Cardiac fibroblast (primary cell): ENCODE measurements at regions not wholly inside any gene's neighbourhood (a gene's known extent, or its start where the extent isn't known, plus 50 kb on each side); places are given as distances from the start of the nearest gene placed in this dataset.
"Not testable (repeated sequence)": the region's sequence is repeated elsewhere in the genome, so short reads cannot be mapped to it uniquely, and the experiment has no call there.

Experiments used
- DNase-seq, 2 donors: peaks; one replicate each; pipeline versions ENCODE4 v3.0.0 to v3.0.0-alpha.2; 2010; ENCODE audit warnings: low read depth in 2 of 2
- H3K4me3 ChIP-seq, 2 donors: replicated peaks in 1 of 2; 1 replicate in 1 of 2; 2 replicates in 1 of 2; pipeline ENCODE4 v1.5.1; 2011; ENCODE audit warnings: low read depth in 2 of 2, low read length in 2 of 2, mild to moderate bottlenecking in 2 of 2, moderate library complexity in 1 of 2
- TF ChIP-seq, protein P1 (sequence below): IDR thresholded peaks from one replicate; pipeline ENCODE4 v1.5.1; 2011; ENCODE audit warnings: low read depth, mild to moderate bottlenecking, low read length, inconsistent platforms

DNA sequence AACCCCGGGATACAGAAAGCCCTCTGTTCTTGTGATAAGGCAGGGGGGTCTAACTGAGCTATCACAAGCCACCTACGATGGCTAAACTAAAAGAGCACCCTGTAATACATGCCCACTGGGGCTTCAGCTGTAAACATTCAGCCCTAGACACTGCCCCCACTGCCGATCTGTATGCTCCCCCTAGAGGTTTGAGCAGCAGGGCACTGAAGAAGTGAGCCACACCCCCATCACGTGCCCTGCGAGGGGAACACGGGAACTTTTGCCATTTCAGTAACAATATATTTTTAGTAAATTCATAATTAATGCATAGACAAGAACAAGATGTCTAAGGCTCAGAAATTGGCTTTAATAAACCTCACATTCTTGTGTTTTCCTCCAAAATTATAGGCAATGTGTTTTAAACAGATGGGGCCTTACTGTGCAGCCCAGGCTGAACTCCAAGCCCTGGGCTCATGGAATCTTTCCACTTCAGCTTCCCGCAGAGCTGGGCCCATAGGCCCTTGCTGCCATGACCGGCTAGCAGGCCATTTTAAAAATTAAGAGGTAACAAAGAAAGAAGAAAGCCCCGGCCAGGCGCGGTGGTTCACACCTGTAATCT is 235.3 kb upstream of the SFRP2 start:
- TF ChIP-seq, protein P1, sequence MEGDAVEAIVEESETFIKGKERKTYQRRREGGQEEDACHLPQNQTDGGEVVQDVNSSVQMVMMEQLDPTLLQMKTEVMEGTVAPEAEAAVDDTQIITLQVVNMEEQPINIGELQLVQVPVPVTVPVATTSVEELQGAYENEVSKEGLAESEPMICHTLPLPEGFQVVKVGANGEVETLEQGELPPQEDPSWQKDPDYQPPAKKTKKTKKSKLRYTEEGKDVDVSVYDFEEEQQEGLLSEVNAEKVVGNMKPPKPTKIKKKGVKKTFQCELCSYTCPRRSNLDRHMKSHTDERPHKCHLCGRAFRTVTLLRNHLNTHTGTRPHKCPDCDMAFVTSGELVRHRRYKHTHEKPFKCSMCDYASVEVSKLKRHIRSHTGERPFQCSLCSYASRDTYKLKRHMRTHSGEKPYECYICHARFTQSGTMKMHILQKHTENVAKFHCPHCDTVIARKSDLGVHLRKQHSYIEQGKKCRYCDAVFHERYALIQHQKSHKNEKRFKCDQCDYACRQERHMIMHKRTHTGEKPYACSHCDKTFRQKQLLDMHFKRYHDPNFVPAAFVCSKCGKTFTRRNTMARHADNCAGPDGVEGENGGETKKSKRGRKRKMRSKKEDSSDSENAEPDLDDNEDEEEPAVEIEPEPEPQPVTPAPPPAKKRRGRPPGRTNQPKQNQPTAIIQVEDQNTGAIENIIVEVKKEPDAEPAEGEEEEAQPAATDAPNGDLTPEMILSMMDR, result peak; percentile 25
- DNase-seq, result peak in 1 of 2 donors; percentile 22
- no peak overlapping the region for H3K4me3 ChIP-seq

DNA sequence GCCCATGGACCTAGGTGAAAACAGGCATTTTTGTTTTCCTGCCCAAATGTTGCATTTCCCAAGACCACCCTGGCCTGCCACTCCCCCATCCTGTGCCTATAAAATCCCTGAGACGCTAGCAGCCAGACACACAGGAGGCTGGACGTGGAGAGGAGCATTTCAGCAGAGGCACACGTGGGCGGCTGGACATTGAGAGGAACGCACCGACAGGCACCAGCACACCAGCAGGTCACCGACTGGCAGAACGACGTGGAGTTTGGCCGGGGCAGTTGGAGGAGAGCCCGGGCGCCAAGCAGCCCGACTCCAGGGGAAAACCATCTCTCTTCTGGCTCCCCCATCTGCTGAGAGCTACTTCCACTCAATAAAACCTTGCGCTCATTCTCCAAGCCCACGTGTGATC is 234.8 kb upstream of the SFRP2 start:
- not testable (repeated sequence) for H3K4me3 ChIP-seq, DNase-seq

DNA sequence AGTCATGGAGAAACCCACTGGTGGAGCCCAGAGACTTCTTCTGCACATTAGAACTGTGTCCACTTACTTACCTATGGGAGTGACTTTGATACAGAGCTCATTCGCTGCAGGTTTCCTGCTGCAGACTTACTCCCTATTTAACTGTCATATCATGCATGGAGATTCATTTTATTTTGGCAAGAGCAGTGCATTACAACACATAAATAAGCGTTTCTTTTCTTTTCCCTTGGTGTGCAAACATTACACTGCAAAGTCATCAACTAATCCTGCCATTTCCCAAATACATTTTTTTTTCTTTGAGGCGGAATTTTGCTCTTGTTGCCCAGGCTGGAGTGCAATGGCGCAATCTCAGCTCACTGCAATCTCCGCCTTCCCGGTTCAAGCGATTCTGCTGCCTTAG is 230.9 kb upstream of the SFRP2 start:
- H3K4me3 ChIP-seq, result no peak overlapping the region
- TF ChIP-seq, protein P1, result no peak
- DNase-seq, result no peak

DNA sequence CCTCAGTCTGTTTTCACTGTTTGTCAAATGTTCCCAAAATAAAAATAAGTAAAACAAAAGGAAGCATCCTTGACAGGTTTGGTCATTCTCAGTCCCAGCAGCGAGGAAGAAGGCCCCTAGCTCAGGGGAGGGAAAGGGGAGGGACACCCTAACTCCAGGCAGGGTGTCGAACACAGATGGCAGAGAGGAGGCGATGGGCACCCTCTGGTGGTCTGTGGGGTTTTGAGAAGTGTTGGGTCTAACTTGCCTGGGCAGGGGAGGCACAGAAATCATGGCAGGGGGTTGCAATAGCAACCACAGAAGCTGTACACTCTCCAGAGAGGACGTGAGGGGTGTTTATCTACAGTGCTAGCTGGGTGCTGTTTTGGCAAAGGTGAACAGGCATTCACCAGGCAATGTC is 229.8 kb upstream of the SFRP2 start:
- no peak for DNase-seq

DNA sequence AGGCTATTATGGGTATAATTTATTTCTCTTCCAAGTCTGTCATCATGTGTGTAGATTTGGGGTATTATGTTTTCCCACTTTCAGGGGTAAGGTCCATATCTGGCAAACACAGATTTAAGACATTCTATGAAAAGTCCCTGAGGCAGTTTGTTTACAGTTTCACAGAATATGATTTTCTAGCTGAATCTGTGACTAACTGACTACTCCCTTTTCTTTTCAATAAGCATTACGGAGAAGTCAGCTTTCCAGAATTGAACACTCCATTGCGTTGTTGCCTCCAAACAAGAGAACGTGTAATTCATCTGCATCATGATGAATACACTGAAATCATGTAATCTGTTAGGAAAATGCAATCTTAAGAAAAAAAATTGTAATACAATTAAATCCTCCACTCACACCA is 226.7 kb upstream of the SFRP2 start:
- DNase-seq, result no peak
- TF ChIP-seq, protein P1, result no peak

More for the DNA sequence above, 229.8 kb upstream of the SFRP2 start:
- TF ChIP-seq, protein P1, result no peak
- no peak overlapping the region for H3K4me3 ChIP-seq

DNA sequence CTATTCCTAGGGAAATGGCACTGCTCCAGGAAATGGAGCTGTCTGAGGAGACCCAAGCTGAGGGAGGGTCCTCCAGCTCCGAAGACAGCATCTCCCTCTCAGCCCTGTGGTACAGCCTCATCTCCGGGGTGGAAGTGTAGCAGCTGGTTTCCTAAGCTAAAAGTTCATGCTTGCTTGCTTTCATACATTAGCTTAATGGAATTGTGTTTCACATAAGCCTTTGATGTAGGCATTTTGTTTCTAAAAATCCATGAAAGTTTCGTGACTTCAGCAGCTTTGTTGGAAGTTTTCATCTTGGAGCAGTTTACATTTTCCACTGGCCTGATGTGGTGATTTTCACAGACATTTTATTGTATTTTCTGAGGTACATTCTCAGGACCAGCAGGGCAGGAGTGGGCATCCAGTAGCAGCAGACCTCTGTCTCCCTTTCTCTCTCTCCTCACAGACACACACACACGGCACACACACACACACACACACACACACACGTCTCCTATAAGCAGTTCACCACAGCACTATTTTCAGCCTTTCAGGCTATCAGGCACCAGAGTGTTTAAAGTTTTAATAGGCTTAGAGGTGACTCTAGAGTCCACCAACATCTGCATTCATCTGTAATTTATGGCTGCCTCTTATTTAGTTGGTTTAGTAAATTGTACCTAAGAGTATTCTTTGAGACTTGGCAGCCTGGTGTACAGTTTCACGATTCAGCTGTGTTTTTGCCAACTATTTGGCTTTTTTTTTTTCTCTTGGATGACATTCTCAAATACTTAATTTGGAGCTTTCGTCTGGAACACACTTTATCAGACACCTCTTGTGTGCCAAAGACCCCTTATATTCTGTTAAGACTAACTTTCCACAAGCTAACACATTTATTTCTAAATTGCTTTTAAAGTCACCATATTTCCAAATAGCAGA is 225.8 kb upstream of the SFRP2 start:
- DNase-seq, result peak in 1 of 2 donors; percentile 28
- no peak overlapping the region for H3K4me3 ChIP-seq
- TF ChIP-seq, protein P1, result no peak

More for the DNA sequence above, 226.7 kb upstream of the SFRP2 start:
- H3K4me3 ChIP-seq, result no peak overlapping the region

DNA sequence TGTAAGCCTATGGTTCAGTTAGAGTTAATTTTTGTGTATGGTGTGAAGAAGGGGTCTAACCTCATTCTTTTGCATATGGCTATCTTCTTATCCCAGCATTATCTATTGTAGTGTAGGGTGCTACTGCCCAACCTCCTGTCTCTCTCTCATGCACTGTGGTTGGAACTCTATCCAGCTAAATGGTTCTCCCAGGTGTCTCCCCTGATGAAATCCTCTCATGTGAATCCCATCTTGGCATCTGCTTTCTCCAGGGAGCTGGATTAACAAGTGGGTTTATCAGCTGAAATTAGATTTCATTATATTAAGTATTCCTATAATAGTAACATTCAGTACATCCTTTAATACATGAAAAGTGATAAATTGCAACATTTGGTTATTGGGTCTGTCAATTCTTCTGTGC is 224.7 kb upstream of the SFRP2 start:
- TF ChIP-seq, protein P1, result no peak
- H3K4me3 ChIP-seq, result no peak overlapping the region
- no peak for DNase-seq
